ENCODE measurements at regions not wholly inside any gene's neighbourhood (a gene's known extent, or its start where the extent isn't known, plus 50 kb on each side); places are given as distances from the start of the nearest gene placed in this dataset.

DNA sequence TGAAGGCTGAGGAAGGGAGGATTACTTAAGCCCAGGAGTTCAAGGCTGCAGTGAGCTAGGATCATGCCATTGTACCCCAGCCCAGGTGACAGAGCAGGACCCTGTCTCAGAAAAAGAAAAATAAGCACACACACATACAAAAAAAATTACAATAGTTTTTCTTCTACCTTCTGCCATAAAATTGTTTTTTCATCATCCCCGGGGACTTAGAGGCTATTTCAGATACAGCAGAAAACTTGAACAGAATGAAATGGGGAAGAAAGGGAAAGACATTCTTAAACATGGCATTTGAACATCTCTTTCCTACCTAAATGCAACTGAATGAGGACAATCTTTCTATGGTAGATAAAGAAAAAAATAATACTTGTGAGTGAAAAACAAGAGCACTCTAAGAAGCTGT is 109.1 kb downstream of the KCTD12 start:
- ChIA-PET CTCF (no interaction called here), POLR2A (ENCODE audit: unreplicated experiment) (no interaction called here)
- intact Hi-C loops (cut with micrococcal nuclease; ENCODE audit: unreplicated experiment): no loop called here
- BruUV-seq (replicated peaks): no TSS peak
- TF ChIP-seq, protein P1, sequence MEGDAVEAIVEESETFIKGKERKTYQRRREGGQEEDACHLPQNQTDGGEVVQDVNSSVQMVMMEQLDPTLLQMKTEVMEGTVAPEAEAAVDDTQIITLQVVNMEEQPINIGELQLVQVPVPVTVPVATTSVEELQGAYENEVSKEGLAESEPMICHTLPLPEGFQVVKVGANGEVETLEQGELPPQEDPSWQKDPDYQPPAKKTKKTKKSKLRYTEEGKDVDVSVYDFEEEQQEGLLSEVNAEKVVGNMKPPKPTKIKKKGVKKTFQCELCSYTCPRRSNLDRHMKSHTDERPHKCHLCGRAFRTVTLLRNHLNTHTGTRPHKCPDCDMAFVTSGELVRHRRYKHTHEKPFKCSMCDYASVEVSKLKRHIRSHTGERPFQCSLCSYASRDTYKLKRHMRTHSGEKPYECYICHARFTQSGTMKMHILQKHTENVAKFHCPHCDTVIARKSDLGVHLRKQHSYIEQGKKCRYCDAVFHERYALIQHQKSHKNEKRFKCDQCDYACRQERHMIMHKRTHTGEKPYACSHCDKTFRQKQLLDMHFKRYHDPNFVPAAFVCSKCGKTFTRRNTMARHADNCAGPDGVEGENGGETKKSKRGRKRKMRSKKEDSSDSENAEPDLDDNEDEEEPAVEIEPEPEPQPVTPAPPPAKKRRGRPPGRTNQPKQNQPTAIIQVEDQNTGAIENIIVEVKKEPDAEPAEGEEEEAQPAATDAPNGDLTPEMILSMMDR (conservative IDR thresholded peaks at IDR 0.05): no peak
- TF ChIP-seq EZH2 (IDR thresholded peaks at IDR 0.05; ENCODE audit: low read depth): no peak
- H3K4me3 ChIP-seq: no peak overlapping the region
- no peak for DNase-seq
- no peak overlapping the region for H2AFZ ChIP-seq
- no peaks in the 10 kb centered on the region for H4K20me1 ChIP-seq (ENCODE audit: insufficient read depth)
- H3K79me2 ChIP-seq (ENCODE audit: low read depth): no peaks in the 10 kb centered on the region
- H3K9me2 ChIP-seq (ENCODE audit: insufficient read depth): 0 out of 2 replicates have a peak, but pooled peaks cover 4% of the 10 kb centered on the region
- H3K9me3 ChIP-seq (ENCODE audit: insufficient read depth, low read depth): no peaks in the 10 kb centered on the region
- H3K27ac ChIP-seq: no peak overlapping the region
- H3K27me3 ChIP-seq (ENCODE audit: insufficient read depth, low read depth): no peaks in the 10 kb centered on the region
- H3F3A ChIP-seq (ENCODE audit: insufficient read depth, low read depth): no peaks in the 10 kb centered on the region
- H3K36me3 ChIP-seq (ENCODE audit: low read depth): no peaks in the 10 kb centered on the region
- no peak overlapping the region for H3K4me2 ChIP-seq
- H3K4me1 ChIP-seq (replicated peaks; ENCODE audit: insufficient read depth): no peaks in the 10 kb centered on the region

DNA sequence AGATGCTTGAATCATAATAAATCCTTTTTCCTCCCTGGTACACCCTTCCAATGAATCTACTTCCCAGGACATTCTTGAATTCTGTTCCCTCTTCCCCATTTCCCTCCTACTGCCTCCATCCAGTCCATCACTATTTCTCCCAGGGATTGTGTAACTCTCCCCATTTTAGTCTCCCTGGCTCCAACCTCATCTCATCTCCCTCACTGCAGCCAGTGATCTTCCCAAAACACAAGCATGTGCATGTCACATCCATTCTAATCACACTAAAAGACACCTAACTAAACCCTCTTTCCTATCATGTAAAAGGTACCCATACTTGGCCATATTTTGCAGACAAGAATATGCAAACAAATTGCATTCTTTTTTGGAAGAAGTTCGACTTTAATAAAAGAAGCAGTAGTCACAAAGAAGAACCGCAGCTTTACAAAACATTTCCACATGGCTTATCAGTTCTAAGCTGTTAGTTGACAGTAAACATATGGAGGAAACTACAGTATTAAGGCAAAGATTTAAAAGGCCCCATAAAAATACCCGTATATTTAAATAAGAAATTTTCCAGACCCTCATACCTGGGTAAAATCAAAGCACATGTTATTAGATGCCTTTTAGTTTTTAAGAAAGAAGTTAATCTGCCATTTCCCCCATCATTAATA is 111.0 kb downstream of the KCTD12 start:
- ChIA-PET CTCF (no interaction called here), POLR2A (ENCODE audit: unreplicated experiment) (no interaction called here)
- no peaks in the 10 kb centered on the region for H3K9me3 ChIP-seq (ENCODE audit: insufficient read depth, low read depth)
- H2AFZ ChIP-seq: no peak overlapping the region
- H3K4me3 ChIP-seq: no peak overlapping the region
- H3K36me3 ChIP-seq (ENCODE audit: low read depth): no peaks in the 10 kb centered on the region
- H4K20me1 ChIP-seq (ENCODE audit: insufficient read depth): no peaks in the 10 kb centered on the region
- BruUV-seq (replicated peaks): no TSS peak
- H3K79me2 ChIP-seq (ENCODE audit: low read depth): no peaks in the 10 kb centered on the region
- H3K9me2 ChIP-seq (ENCODE audit: insufficient read depth): 0 out of 2 replicates have a peak, but pooled peaks cover 4% of the 10 kb centered on the region
- no peak overlapping the region for H3K4me2 ChIP-seq
- H3K27ac ChIP-seq: no peak overlapping the region
- no peaks in the 10 kb centered on the region for H3F3A ChIP-seq (ENCODE audit: insufficient read depth, low read depth)
- H3K27me3 ChIP-seq (ENCODE audit: insufficient read depth, low read depth): no peaks in the 10 kb centered on the region
- intact Hi-C loops (cut with micrococcal nuclease; ENCODE audit: unreplicated experiment): no loop called here
- TF ChIP-seq EZH2 (IDR thresholded peaks at IDR 0.05; ENCODE audit: low read depth): no peak
- TF ChIP-seq, protein P1 (conservative IDR thresholded peaks at IDR 0.05): no peak
- H3K4me1 ChIP-seq (replicated peaks; ENCODE audit: insufficient read depth): no peaks in the 10 kb centered on the region
- DNase-seq: no peak

DNA sequence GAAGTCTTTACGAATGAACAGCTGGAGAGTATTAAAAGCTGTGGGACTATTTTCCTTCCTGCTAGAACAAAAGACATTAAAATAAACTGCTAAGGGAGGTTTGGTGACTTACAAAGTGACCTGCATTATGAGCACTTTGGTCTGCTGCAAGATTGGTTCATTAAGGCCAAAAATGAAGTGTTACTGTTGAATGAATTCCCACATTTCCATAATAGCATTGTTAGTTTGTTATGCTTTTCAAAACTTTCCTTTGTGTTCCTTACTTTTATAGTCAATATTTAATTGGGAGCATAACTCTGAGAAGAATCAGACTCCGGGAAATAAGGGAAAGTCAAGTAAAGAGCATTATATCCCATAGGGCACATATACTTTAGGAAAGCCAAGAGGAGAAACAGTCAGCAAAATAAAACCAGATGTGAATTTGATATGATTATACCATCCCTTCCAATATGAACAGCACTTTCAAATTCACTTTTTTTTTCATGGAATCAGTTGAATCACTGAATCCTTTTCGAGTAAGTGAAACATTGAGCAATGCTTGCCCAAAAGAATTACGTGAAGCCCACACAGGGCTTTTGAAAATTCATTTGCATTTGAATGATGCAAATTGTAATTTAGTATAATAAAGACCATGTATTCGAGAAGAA is 112.6 kb downstream of the KCTD12 start:
- no peaks in the 10 kb centered on the region for H3F3A ChIP-seq (ENCODE audit: insufficient read depth, low read depth)
- ChIA-PET POLR2A (ENCODE audit: unreplicated experiment) (no interaction called here), CTCF (no interaction called here)
- H3K79me2 ChIP-seq (ENCODE audit: low read depth): no peaks in the 10 kb centered on the region
- no peaks in the 10 kb centered on the region for H3K9me3 ChIP-seq (ENCODE audit: insufficient read depth, low read depth)
- BruUV-seq (replicated peaks): no TSS peak
- intact Hi-C loops (cut with micrococcal nuclease; ENCODE audit: unreplicated experiment): no loop called here
- H3K4me1 ChIP-seq (replicated peaks; ENCODE audit: insufficient read depth): no peaks in the 10 kb centered on the region
- no peak for TF ChIP-seq EZH2 (IDR thresholded peaks at IDR 0.05; ENCODE audit: low read depth)
- TF ChIP-seq, protein P1 (conservative IDR thresholded peaks at IDR 0.05): no peak
- H3K9me2 ChIP-seq (ENCODE audit: insufficient read depth): 0 out of 2 replicates have a peak, but pooled peaks cover 4% of the 10 kb centered on the region
- no peaks in the 10 kb centered on the region for H3K27me3 ChIP-seq (ENCODE audit: insufficient read depth, low read depth)
- no peak overlapping the region for H2AFZ ChIP-seq
- H3K27ac ChIP-seq: no peak overlapping the region
- no peak for DNase-seq
- no peaks in the 10 kb centered on the region for H3K36me3 ChIP-seq (ENCODE audit: low read depth)
- no peak overlapping the region for H3K4me2 ChIP-seq
- no peak overlapping the region for H3K4me3 ChIP-seq
- H4K20me1 ChIP-seq (ENCODE audit: insufficient read depth): no peaks in the 10 kb centered on the region
